GM12878 (cell line): ENCODE measurements at regions not wholly inside any gene's neighbourhood (a gene's known extent, or its start where the extent isn't known, plus 50 kb on each side); places are given as distances from the start of the nearest gene placed in this dataset.

ENCODE experiments used
- ATAC-seq: fragments of 200-7000 bp; cut with Tn5 transposase; 3 replicates; pipeline ENCODE4 v1.9.1; 2020; ENCODE audit warnings: mild to moderate bottlenecking, moderate library complexity
- BruUV-seq: library from RNA; stranded (reverse); fragments of 400-500 nt; replicated peaks from 2 replicates; lab custom pipeline; 2021; lab: Mats Ljungman, UMichigan
- CTCF ChIA-PET: fragments of 300-600 bp; sonication (Branson Sonifier 250); formaldehyde crosslinking; extraction: SDS; loops from one replicate; lab custom pipeline; 2021; ENCODE audit warnings: inconsistent platforms; lab: Yijun Ruan, JAX
- POLR2A ChIA-PET: fragments of 350-600 bp; formaldehyde crosslinking; extraction: SDS; loops from one replicate; lab custom pipeline; 2021; ENCODE audit warnings: inconsistent platforms; lab: Charles Lee
- RAD21 ChIA-PET: fragments of 300-600 bp; sonication (Branson Sonifier 250); formaldehyde crosslinking; loops from one replicate; lab custom pipeline; 2023; ENCODE audit warnings: antibody characterized with exemption; ENCODE audit not compliant: unreplicated experiment; lab: Charles Lee
- SMC1A ChIA-PET: fragments of 300-600 bp; sonication (Branson Sonifier 250); formaldehyde crosslinking; loops from one replicate; lab custom pipeline; 2023; ENCODE audit not compliant: unreplicated experiment, uncharacterized antibody; lab: Charles Lee
- DNase-seq: peaks from one replicate; pipeline ENCODE4 v3.0.0-alpha.2; 2011; ENCODE audit warnings: low read depth, low spot score
- FAIRE-seq: peaks from 3 replicates; lab custom pipeline; 2011; peaks lifted over from hg19 to GRCh38; lab: Jason Lieb, UNC
- H2AFZ ChIP-seq: 2 replicates; pipeline ENCODE4 v1.6.0; 2011; ENCODE audit warnings: low read depth, low read length, control low read depth; ENCODE audit not compliant: control insufficient read depth
- H3K27ac ChIP-seq: 2 replicates; pipeline ENCODE4 v1.5.1; 2011; ENCODE audit warnings: control low read depth; ENCODE audit not compliant: control insufficient read depth, insufficient read depth
- H3K27me3 ChIP-seq, 2 experiments: replicated peaks in 1 of 2; 2 replicates each; pipeline versions ENCODE4 v1.6.0 to v1.6.1; 2011; ENCODE audit warnings: low read length in 1 of 2; ENCODE audit not compliant: control insufficient read depth in 2 of 2, insufficient read depth in 2 of 2
- H3K36me3 ChIP-seq, 2 experiments: 2 replicates each; pipeline ENCODE4 v1.5.1; 2011; ENCODE audit warnings: low read length in 1 of 2; ENCODE audit not compliant: control insufficient read depth in 2 of 2, insufficient read depth in 2 of 2
- H3K4me1 ChIP-seq: 2 replicates; pipeline ENCODE4 v1.6.1; 2011; ENCODE audit warnings: mild to moderate bottlenecking, low read length, moderate library complexity, mixed read lengths; ENCODE audit not compliant: control insufficient read depth, insufficient read depth
- H3K4me2 ChIP-seq: 2 replicates; pipeline ENCODE4 v1.6.0; 2011; ENCODE audit warnings: control low read depth; ENCODE audit not compliant: control insufficient read depth, insufficient read depth
- H3K4me3 ChIP-seq: fragments of 200-600 bp; sonication (generic); 2 replicates; pipeline ENCODE4 v1.5.1; 2016
- H3K79me2 ChIP-seq: 2 replicates; pipeline ENCODE4 v1.6.0; 2011; ENCODE audit warnings: low read length; ENCODE audit not compliant: control insufficient read depth, insufficient read depth
- H3K9ac ChIP-seq: 2 replicates; pipeline ENCODE4 v1.8.0; 2011; ENCODE audit warnings: low read length, control low read depth, mixed read lengths; ENCODE audit not compliant: control insufficient read depth, insufficient read depth
- H3K9me3 ChIP-seq: replicated peaks from 3 replicates; pipeline ENCODE4 v1.5.1; 2011; ENCODE audit warnings: mild to moderate bottlenecking, low read length; ENCODE audit not compliant: control insufficient read depth, insufficient read depth
- H4K20me1 ChIP-seq: 2 replicates; pipeline ENCODE4 v1.6.0; 2011; ENCODE audit not compliant: control insufficient read depth, insufficient read depth
- CBFB ChIP-seq: IDR thresholded peaks from 2 replicates; pipeline ENCODE4 v1.6.1; 2016; ENCODE audit warnings: antibody characterized with exemption, low read depth
- ETV6 ChIP-seq, 2 experiments: fragments of 450-650 bp in 1 of 2; IDR thresholded peaks in 1 of 2; conservative IDR thresholded peaks in 1 of 2; 2 replicates each; pipeline ENCODE4 v1.6.1; 2014; ENCODE audit warnings: antibody characterized with exemption in 1 of 2, borderline replicate concordance in 1 of 2, low read depth in 1 of 2, mild to moderate bottlenecking in 1 of 2, moderate library complexity in 1 of 2
- MXI1 ChIP-seq: fragments of 150-350 bp; IDR thresholded peaks from 2 replicates; pipeline ENCODE4 v1.6.1; 2011; ENCODE audit warnings: low read depth, mild to moderate bottlenecking, inconsistent platforms, low read length, improper control_type of control experiment
- NBN ChIP-seq: fragments of 450-650 bp; IDR thresholded peaks from 2 replicates; pipeline ENCODE4 v1.6.1; 2016
- SIN3A ChIP-seq: IDR thresholded peaks from 2 replicates; pipeline ENCODE4 v1.6.1; 2012; ENCODE audit warnings: low read depth, low read length, improper control_type of control experiment
- SMAD1 ChIP-seq: fragments of 450-650 bp; IDR thresholded peaks from 2 replicates; pipeline ENCODE4 v1.6.1; 2018; ENCODE audit warnings: mild to moderate bottlenecking, low read depth; ENCODE audit not compliant: partially characterized antibody
- SMAD5 ChIP-seq: IDR thresholded peaks from 2 replicates; pipeline ENCODE4 v1.6.1; 2016; ENCODE audit warnings: antibody characterized with exemption, low read depth
- SRF ChIP-seq, 2 experiments: IDR thresholded peaks; 2 replicates each; pipeline ENCODE4 v1.6.1; 2011; ENCODE audit warnings: low read depth in 2 of 2, low read length in 2 of 2, mild to moderate bottlenecking in 1 of 2, moderate library complexity in 1 of 2
- STAT3 ChIP-seq: IDR thresholded peaks from 2 replicates; pipeline ENCODE4 v1.6.1; 2011; ENCODE audit warnings: low read depth, low read length, improper control_type of control experiment
- SUZ12 ChIP-seq: fragments of 200-600 bp; sonication (generic); IDR thresholded peaks from one replicate; pipeline ENCODE4 v1.6.1; 2018; ENCODE audit warnings: antibody characterized with exemption, mild to moderate bottlenecking; ENCODE audit not compliant: unreplicated experiment
- WGBS: methylation state at CpG from one replicate; pipeline ENCODE4 v1.1.6; 2016; ENCODE audit warnings: low lambda C conversion rate; ENCODE audit not compliant: insufficient replicate concordance, insufficient coverage; ENCODE audit errors: missing lambda C conversion rate; 5-methylcytosine and 5-hydroxymethylcytosine counted together
- in situ Hi-C: fragments of 300-500 bp; cut with MboI; formaldehyde crosslinking; loops from 9 replicates; pipeline ENCODE4 v1.14.3; 2018; ENCODE audit warnings: mixed read lengths
- intact Hi-C: fragments of 100-400 bp; cut with micrococcal nuclease; formaldehyde crosslinking; loops from one replicate; pipeline ENCODE4 v1.14.2; 2022; ENCODE audit not compliant: unreplicated experiment

- ChIA-PET POLR2A (no interaction called here), RAD21 (no interaction called here), CTCF (interaction anchor here (0.6 kb wide), 1 partner anchor 515 kb away, joined by 3 read pairs; no protein-coding TSS in a partner anchor), SMC1A (no interaction called here)
- no peaks in the 10 kb centered on the region for H3K79me2 ChIP-seq
- no peak overlapping the region for H3K4me3 ChIP-seq
- no peak overlapping the region for H3K4me2 ChIP-seq
- intact Hi-C loops (no loop called here), in situ Hi-C loops (no loop called here)
- BruUV-seq = no TSS peak
- TF ChIP-seq MXI1 (no peak), SMAD5 (no peak), ETV6 (conservative IDR thresholded peaks at IDR 0.05 in 1 of 2, IDR thresholded peaks at IDR 0.05 in 1 of 2; ENCODE audit: borderline replicate concordance in 1 of 2, low read depth in 1 of 2) (no peak), SUZ12 (no peak), SMAD1 (no peak), STAT3 (no peak), CBFB (no peak), SRF (IDR thresholded peaks at IDR 0.05; ENCODE audit: low read depth in 2 of 2, low read length in 2 of 2) (no peak), SIN3A (no peak), NBN (no peak)
- ATAC-seq (no peak), DNase-seq (no peak), FAIRE-seq (no peak)
- H3K27me3 ChIP-seq = peaks cover 0 to 6% of the 10 kb centered on the region in 2 experiments; a peak in 3 of 4 replicates
- H3K9me3 ChIP-seq = no peaks in the 10 kb centered on the region
- H3K4me1 ChIP-seq = no peaks in the 10 kb centered on the region
- no peaks in the 10 kb centered on the region for H3K36me3 ChIP-seq
- H2AFZ ChIP-seq = no peak overlapping the region
- H3K27ac ChIP-seq = no peak overlapping the region
- H4K20me1 ChIP-seq = no peaks in the 10 kb centered on the region
- 11% methylated on average over 3 of the region's 3 CpGs for WGBS
- no peak overlapping the region for H3K9ac ChIP-seq
These were observed 131.0 kb downstream of the RPLP1 start for GRCh38 chr15:69583626-69584025.
